OCI-M2 (cell line): ENCODE measurements at regions not wholly inside any gene's neighbourhood (a gene's known extent, or its start where the extent isn't known, plus 50 kb on each side); places are given as distances from the start of the nearest gene placed in this dataset.

Experiments used
- DNase-seq: peaks from one replicate; lab custom pipeline; 2025; ENCODE audit not compliant: unreplicated experiment; lab: John Stamatoyannopoulos, UW

- DNase-seq, result no peak
Observed at GRCh38 chr9:75397836-75398235, 309.5 kb downstream of the OSTF1 start.

GRCh38 chr9:75408391-75408790 is 320.1 kb downstream of the OSTF1 start:
- no peak for DNase-seq

GRCh38 chr9:75410405-75410804 is 322.1 kb downstream of the OSTF1 start:
- DNase-seq, result no peak

- DNase-seq, result no peak
Observed at GRCh38 chr9:75414371-75415160, 326.3 kb downstream of the OSTF1 start.

- no peak for DNase-seq
Observed at GRCh38 chr9:75417471-75417870, 329.2 kb downstream of the OSTF1 start.

GRCh38 chr9:75418518-75418917 is 330.2 kb downstream of the OSTF1 start:
- no peak for DNase-seq

- DNase-seq, result no peak
Observed at GRCh38 chr9:75422944-75423522, 334.7 kb downstream of the OSTF1 start.

- DNase-seq, result no peak
Observed at GRCh38 chr9:75429531-75430475, 341.5 kb downstream of the OSTF1 start.

- no peak for DNase-seq
Observed at GRCh38 chr9:75431375-75431774, 343.1 kb downstream of the OSTF1 start.

GRCh38 chr9:75432386-75432785 is 344.1 kb downstream of the OSTF1 start:
- DNase-seq, result no peak

- DNase-seq, result no peak
Observed at GRCh38 chr9:75432888-75433287, 344.6 kb downstream of the OSTF1 start.

- no peak for DNase-seq
Observed at GRCh38 chr9:75438716-75439115, 350.4 kb downstream of the OSTF1 start.

GRCh38 chr9:75440914-75441313 is 352.6 kb downstream of the OSTF1 start:
- no peak for DNase-seq

- DNase-seq, result no peak
Observed at GRCh38 chr9:75445144-75445543, 356.8 kb downstream of the OSTF1 start.

- DNase-seq, result no peak
Observed at GRCh38 chr9:75447281-75447680, 359.0 kb downstream of the OSTF1 start.

- no peak for DNase-seq
Observed at GRCh38 chr9:75448281-75448680, 360.0 kb downstream of the OSTF1 start.

GRCh38 chr9:75448955-75449354 is 360.6 kb downstream of the OSTF1 start:
- DNase-seq, result no peak

GRCh38 chr9:75451045-75451444 is 362.7 kb downstream of the OSTF1 start:
- no peak for DNase-seq

- no peak for DNase-seq
Observed at GRCh38 chr9:75451505-75451904, 363.2 kb downstream of the OSTF1 start.

- no peak for DNase-seq
Observed at GRCh38 chr9:75452512-75452911, 364.2 kb downstream of the OSTF1 start.

- DNase-seq, result no peak
Observed at GRCh38 chr9:75454043-75454442, 365.7 kb downstream of the OSTF1 start.

GRCh38 chr9:75454891-75455290 is 366.6 kb downstream of the OSTF1 start:
- no peak for DNase-seq
